Parathyroid adenoma (tissue), 2 donors: ENCODE measurements at regions not wholly inside any gene's neighbourhood (a gene's known extent, or its start where the extent isn't known, plus 50 kb on each side); places are given as distances from the start of the nearest gene placed in this dataset.
A peak's percentile ranks its signal among the peaks of the same experiment; 100 is the strongest.

Experiments used
- H2AFZ ChIP-seq: fragments of 300-600 bp; sonication (generic); one replicate; pipeline ENCODE4 v1.7.0; 2017; ENCODE audit warnings: antibody characterized with exemption, mild to moderate bottlenecking
- H3K27ac ChIP-seq: fragments of 300-600 bp; sonication (generic); one replicate; pipeline ENCODE4 v1.7.0; 2017
- H3K27me3 ChIP-seq: fragments of 300-600 bp; sonication (generic); one replicate; pipeline ENCODE4 v1.7.0; 2017; ENCODE audit warnings: low read length; ENCODE audit not compliant: control insufficient read depth, insufficient read depth
- H3K36me3 ChIP-seq: fragments of 300-600 bp; sonication (generic); one replicate; pipeline ENCODE4 v1.7.0; 2017; ENCODE audit warnings: low read length; ENCODE audit not compliant: control insufficient read depth, insufficient read depth
- H3K4me1 ChIP-seq: fragments of 300-600 bp; sonication (generic); one replicate; pipeline ENCODE4 v1.7.0; 2017; ENCODE audit warnings: control low read depth
- H3K4me2 ChIP-seq: fragments of 300-600 bp; sonication (generic); one replicate; pipeline ENCODE4 v1.7.0; 2017; ENCODE audit warnings: low read length
- H3K4me3 ChIP-seq: fragments of 300-600 bp; sonication (generic); one replicate; pipeline ENCODE4 v1.7.0; 2017; ENCODE audit warnings: low read depth, low read length
- H3K79me2 ChIP-seq: fragments of 300-600 bp; sonication (generic); one replicate; pipeline ENCODE4 v1.7.0; 2017; ENCODE audit warnings: control low read depth
- H3K9ac ChIP-seq: fragments of 300-600 bp; sonication (generic); one replicate; pipeline ENCODE4 v1.7.0; 2017; ENCODE audit warnings: mild to moderate bottlenecking
- H3K9me3 ChIP-seq: fragments of 300-600 bp; sonication (generic); one replicate; pipeline ENCODE4 v1.7.0; 2017; ENCODE audit warnings: low read length; ENCODE audit not compliant: control insufficient read depth
- CTCF ChIP-seq: fragments of 300-600 bp; sonication (generic); IDR thresholded peaks from one replicate; pipeline ENCODE4 v1.7.0; 2017; ENCODE audit warnings: antibody characterized with exemption, mild to moderate bottlenecking
- donor health status: primary hyperparathyroidism.

GRCh38 chr3:72414481-72415016 is 433.7 kb downstream of the SHQ1 start:
- Histone ChIP-seq H3K27ac (no peak overlapping the region), H3K79me2 (peaks cover 56% of the 10 kb centered on the region), H3K4me2 (no peak overlapping the region), H3K27me3 (no peaks in the 10 kb centered on the region), H3K9ac (no peak overlapping the region), H3K9me3 (no peaks in the 10 kb centered on the region), H3K36me3 (no peaks in the 10 kb centered on the region), H2AFZ (no peak overlapping the region), H3K4me1 (no peaks in the 10 kb centered on the region), H3K4me3 (no peak overlapping the region)
- TF ChIP-seq CTCF = no peak

DNA sequence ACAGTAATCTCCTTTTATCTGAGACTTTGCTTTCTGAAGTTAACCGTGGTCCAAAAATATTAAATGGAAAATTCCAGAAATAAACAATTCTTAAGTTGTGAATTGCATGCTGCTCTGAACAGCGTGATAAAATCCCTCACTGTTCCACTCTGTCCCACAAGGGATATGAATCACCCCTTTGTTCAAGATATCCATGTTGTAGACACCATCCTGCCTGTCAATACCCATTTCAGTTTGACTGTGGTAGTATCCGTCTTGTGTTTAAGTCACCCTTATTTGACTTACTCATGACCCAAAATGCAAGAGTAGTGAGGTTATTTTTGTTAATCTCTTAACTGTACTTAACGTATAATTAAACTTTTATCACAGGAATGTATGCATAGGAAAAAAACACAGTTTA is 435.0 kb downstream of the SHQ1 start:
- no peak overlapping the region for H3K4me3 ChIP-seq
- no peaks in the 10 kb centered on the region for H3K9me3 ChIP-seq
- no peak for TF ChIP-seq CTCF
- H3K4me1 ChIP-seq = no peaks in the 10 kb centered on the region
- H2AFZ ChIP-seq = no peak overlapping the region
- H3K27me3 ChIP-seq = no peaks in the 10 kb centered on the region
- H3K4me2 ChIP-seq = no peak overlapping the region
- peaks cover 57% of the 10 kb centered on the region for H3K79me2 ChIP-seq
- no peaks in the 10 kb centered on the region for H3K36me3 ChIP-seq
- no peak overlapping the region for H3K9ac ChIP-seq
- H3K27ac ChIP-seq = no peak overlapping the region

GRCh38 chr3:72412340-72412956 is 435.8 kb downstream of the SHQ1 start:
- H3K79me2 ChIP-seq = peaks cover 55% of the 10 kb centered on the region
- H2AFZ ChIP-seq = no peak overlapping the region
- H3K9ac ChIP-seq = no peak overlapping the region
- H3K4me1 ChIP-seq = no peaks in the 10 kb centered on the region
- TF ChIP-seq CTCF = no peak
- H3K27me3 ChIP-seq = no peaks in the 10 kb centered on the region
- H3K27ac ChIP-seq = no peak overlapping the region
- no peaks in the 10 kb centered on the region for H3K9me3 ChIP-seq
- H3K36me3 ChIP-seq = no peaks in the 10 kb centered on the region
- H3K4me2 ChIP-seq = no peak overlapping the region
- H3K4me3 ChIP-seq = no peak overlapping the region

DNA sequence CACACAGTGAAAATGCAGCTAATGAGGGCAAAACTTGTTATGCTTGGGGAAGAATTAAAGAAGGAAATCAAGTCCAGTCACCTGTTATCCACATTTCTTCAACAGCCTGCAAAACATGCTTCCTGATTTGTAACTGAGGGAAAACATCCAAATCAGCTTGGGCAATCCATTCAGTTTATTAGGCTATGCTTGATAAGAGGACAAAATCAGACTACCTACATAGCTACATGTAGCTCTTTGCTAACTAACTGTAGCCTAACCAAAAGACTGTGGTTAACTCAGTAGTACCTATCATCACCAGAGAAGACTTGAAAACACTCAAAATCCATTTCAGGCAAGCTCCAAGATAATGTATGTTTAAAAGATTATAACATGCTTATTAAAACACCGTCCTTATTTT is 436.4 kb downstream of the SHQ1 start:
- Histone ChIP-seq H3K27ac (no peak overlapping the region), H3K79me2 (peaks cover 56% of the 10 kb centered on the region), H3K36me3 (no peaks in the 10 kb centered on the region), H3K4me2 (no peak overlapping the region), H3K9ac (no peak overlapping the region), H3K9me3 (no peaks in the 10 kb centered on the region), H3K27me3 (no peaks in the 10 kb centered on the region), H3K4me3 (no peak overlapping the region), H2AFZ (no peak overlapping the region), H3K4me1 (no peaks in the 10 kb centered on the region)
- TF ChIP-seq CTCF = no peak

DNA sequence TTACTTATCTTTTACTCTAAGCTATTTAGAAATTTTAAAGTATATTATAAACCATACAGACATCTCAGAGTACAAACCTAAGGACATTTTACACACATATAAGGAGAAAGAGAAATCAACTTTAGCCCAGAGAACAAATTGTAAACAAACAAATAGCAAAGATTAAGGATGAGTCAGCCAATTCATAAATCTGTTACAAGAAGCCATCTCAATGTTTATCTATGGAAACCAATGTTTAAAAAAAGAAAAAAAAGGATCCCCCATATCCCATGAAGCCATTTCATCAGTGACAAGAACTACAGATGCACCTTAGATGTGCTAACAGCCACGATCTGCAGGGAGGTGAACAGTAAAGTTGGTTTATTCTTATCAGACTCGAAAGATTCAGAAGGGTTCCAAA is 437.1 kb downstream of the SHQ1 start:
- H3K27ac ChIP-seq = no peak overlapping the region

More for the DNA sequence above, 437.1 kb downstream of the SHQ1 start:
- no peak overlapping the region for H3K9ac ChIP-seq
- no peak for TF ChIP-seq CTCF
- no peaks in the 10 kb centered on the region for H3K4me1 ChIP-seq
- H3K9me3 ChIP-seq = no peaks in the 10 kb centered on the region
- no peaks in the 10 kb centered on the region for H3K27me3 ChIP-seq
- H3K4me3 ChIP-seq = no peak overlapping the region
- H2AFZ ChIP-seq = no peak overlapping the region
- H3K79me2 ChIP-seq = peaks cover 55% of the 10 kb centered on the region
- H3K4me2 ChIP-seq = peak overlapping the region; percentile 23
- no peaks in the 10 kb centered on the region for H3K36me3 ChIP-seq
